ENCODE measurements at regions not wholly inside any gene's neighbourhood (a gene's known extent, or its start where the extent isn't known, plus 50 kb on each side); places are given as distances from the start of the nearest gene placed in this dataset.

- TF ChIP-seq CTCF (IDR thresholded peaks at IDR 0.05 in 4 of 5, conservative IDR thresholded peaks at IDR 0.05 in 1 of 5) = no peak
- TF ChIP-seq POLR2A (IDR thresholded peaks at IDR 0.05) = no peak
These were observed 1053.2 kb downstream of the TAF11L14 start for GRCh38 chr5:18687429-18687828.
